ENCODE measurements at regions not wholly inside any gene's neighbourhood (a gene's known extent, or its start where the extent isn't known, plus 50 kb on each side); places are given as distances from the start of the nearest gene placed in this dataset.

DNA sequence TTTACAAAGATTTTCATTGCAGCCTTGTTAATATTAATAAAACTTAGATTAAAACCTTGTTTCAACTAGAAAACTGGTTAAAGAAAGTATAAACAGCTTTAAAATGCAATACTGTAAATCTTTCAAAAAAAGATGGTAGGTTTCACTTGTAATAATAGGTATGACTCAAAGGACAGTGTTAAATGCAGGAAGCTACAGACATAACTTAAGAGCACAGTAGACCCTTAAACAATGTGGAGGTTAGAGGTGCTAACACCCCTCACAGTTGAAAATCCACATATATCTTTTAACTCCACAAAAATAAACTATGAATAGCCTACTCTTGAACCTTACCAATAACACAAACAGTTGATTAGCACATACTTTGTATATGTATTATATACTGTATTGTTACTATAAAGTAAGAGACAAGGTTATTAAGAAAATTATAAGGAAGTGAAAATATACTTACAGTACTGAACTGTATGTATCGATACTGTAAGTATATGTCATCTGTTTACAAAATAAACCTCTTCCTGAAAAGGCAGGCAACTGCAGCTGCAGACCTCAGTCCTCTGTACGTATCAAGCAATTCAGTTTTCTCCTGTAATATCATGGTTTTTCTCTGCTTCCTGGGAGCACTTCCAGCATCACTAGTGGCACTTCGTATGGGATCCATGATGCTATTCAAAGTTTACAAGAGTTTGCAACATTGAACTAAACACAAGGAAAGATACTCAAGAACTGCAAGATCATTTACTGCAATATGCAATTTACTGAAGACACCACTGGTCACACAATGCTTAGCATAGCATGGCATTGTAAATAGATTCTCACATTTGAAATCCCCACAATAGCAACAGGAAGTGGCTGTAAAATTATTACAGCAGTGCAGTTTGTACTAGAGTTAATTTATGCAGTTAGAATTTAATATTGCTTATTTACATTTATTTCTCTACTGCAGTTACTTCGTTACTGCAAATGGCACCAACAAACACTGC lies 610.5 kb upstream of the LRRTM4 start (continued):
- TF ChIP-seq ZFP36L2 (CRISPR knock-in tag; IDR thresholded peaks at IDR 0.05) (no peak), PBX2 (CRISPR knock-in tag; IDR thresholded peaks at IDR 0.05) (no peak), ZFP82 (CRISPR knock-in tag; IDR thresholded peaks at IDR 0.05; ENCODE audit: borderline replicate concordance) (no peak), ARID2 (CRISPR knock-in tag; IDR thresholded peaks at IDR 0.05; ENCODE audit: borderline replicate concordance) (no peak), ZNF839 (CRISPR knock-in tag; IDR thresholded peaks at IDR 0.05; ENCODE audit: borderline replicate concordance) (no peak), ARHGAP35 (CRISPR knock-in tag; IDR thresholded peaks at IDR 0.05; ENCODE audit: borderline replicate concordance) (no peak), GTF2F1 (IDR thresholded peaks at IDR 0.05; ENCODE audit: low read length) (no peak), ARNT (IDR thresholded peaks at IDR 0.05) (no peak)
- TF ChIP-seq, protein P1, sequence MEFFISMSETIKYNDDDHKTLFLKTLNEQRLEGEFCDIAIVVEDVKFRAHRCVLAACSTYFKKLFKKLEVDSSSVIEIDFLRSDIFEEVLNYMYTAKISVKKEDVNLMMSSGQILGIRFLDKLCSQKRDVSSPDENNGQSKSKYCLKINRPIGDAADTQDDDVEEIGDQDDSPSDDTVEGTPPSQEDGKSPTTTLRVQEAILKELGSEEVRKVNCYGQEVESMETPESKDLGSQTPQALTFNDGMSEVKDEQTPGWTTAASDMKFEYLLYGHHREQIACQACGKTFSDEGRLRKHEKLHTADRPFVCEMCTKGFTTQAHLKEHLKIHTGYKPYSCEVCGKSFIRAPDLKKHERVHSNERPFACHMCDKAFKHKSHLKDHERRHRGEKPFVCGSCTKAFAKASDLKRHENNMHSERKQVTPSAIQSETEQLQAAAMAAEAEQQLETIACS (CRISPR knock-in tag; IDR thresholded peaks at IDR 0.05), result no peak

DNA sequence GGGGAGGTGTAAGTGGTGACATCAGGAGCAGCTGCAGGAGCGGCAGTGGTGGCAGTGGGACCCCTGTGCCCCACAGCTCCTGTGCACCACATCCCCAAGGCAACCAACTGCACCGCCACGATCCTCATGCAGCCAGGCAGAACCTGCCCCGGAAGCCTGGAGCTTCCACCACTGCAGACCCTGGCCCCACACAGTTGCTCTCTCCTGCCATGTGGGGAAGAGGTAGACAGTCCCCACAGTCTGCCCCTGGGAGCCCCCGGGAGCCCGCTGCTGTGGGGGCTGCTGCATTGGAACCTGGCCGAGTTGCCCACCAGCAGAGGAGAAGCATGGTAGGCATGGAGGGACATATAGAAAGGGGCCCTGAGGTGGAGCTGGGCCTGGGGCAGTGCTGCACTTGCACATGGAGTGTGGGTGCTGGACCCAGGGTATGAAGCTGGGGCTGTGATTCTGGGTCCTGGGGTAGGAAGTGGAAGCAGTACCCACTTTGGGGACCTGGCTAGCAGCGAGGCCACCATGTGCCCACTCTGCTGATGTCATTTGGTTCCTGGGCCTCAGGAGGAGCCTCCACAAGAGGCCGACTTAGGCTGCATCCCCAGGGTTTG lies 623.3 kb upstream of the LRRTM4 start:
- Histone ChIP-seq H3K79me2 (ENCODE audit: insufficient read depth, low read length) (no peaks in the 10 kb centered on the region), H3K4me2 (ENCODE audit: low read depth, low read length) (no peak overlapping the region), H4K20me1 (ENCODE audit: insufficient read depth, low read length) (no peaks in the 10 kb centered on the region; the same call in 1 of the 2 replicates), H3K9ac (ENCODE audit: insufficient read depth, low read depth, low read length) (no peak overlapping the region), H3K27me3 (ENCODE audit: control insufficient read depth in 1 of 2, insufficient read depth in 2 of 2, low read length in 2 of 2) (no peaks in the 10 kb centered on the region), H3K4me3 (replicated peaks in 1 of 3; ENCODE audit: insufficient read depth in 1 of 3, low read depth in 2 of 3, low read length in 3 of 3) (no peak overlapping the region), H3K27ac (ENCODE audit: extremely low read length, insufficient read depth, low read length) (no peak overlapping the region), H2AFZ (ENCODE audit: low read length) (no peak overlapping the region), H3K36me3 (replicated peaks in 1 of 2; ENCODE audit: control insufficient read depth in 1 of 2, insufficient read depth in 2 of 2, low read length in 2 of 2) (no peaks in the 10 kb centered on the region), H3K4me1 (ENCODE audit: insufficient read depth, low read length) (no peaks in the 10 kb centered on the region), H3K9me3 (ENCODE audit: low read length) (no peaks in the 10 kb centered on the region)
- in situ Hi-C loops (cut with HindIII; ENCODE audit: extremely low pct_ligation_motif_present, low pct_unique_long_range_greater_than_20kb), result no loop called here
- 85% methylated on average over 8 of the region's 9 CpGs for whole genome bisulfite sequencing (ENCODE audit: low lambda C conversion rate)
- intact Hi-C loops (cut with micrococcal nuclease; ENCODE audit: unreplicated experiment), result loop anchor here (1.0 kb wide), 1 partner anchor 22 kb away; no protein-coding TSS in a partner anchor
- no peak for FAIRE-seq
- DNase-seq (ENCODE audit: low spot score), result no peak
- ChIA-PET POLR2A (no interaction called here), CTCF (ENCODE audit: low intra/inter-chr PET ratio, low total read pairs) (no interaction called here)
- peak; percentile 62 for ATAC-seq
- no TSS peak for BruUV-seq (replicated peaks)
- TF ChIP-seq HOXA7 (CRISPR knock-in tag; IDR thresholded peaks at IDR 0.05) (no peak), HIVEP1 (CRISPR knock-in tag; IDR thresholded peaks at IDR 0.05) (no peak), ZBTB34 (CRISPR knock-in tag; IDR thresholded peaks at IDR 0.05) (no peak), ZBTB49 (CRISPR knock-in tag; IDR thresholded peaks at IDR 0.05; ENCODE audit: borderline replicate concordance) (no peak)
- TF ChIP-seq, protein P2, sequence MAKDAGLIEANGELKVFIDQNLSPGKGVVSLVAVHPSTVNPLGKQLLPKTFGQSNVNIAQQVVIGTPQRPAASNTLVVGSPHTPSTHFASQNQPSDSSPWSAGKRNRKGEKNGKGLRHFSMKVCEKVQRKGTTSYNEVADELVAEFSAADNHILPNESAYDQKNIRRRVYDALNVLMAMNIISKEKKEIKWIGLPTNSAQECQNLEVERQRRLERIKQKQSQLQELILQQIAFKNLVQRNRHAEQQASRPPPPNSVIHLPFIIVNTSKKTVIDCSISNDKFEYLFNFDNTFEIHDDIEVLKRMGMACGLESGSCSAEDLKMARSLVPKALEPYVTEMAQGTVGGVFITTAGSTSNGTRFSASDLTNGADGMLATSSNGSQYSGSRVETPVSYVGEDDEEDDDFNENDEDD (CRISPR knock-in tag; IDR thresholded peaks at IDR 0.05; ENCODE audit: borderline replicate concordance), result no peak

All from HepG2 (cell line).